ENCODE measurements at regions not wholly inside any gene's neighbourhood (a gene's known extent, or its start where the extent isn't known, plus 50 kb on each side); places are given as distances from the start of the nearest gene placed in this dataset.

GRCh38 chr10:31587691-31588090, 268.7 kb downstream of the ZEB1 start (continued):
- no peak for TF ChIP-seq REST (IDR thresholded peaks at IDR 0.05; ENCODE audit: unreplicated experiment)

- H3K4me1 ChIP-seq (ENCODE audit: insufficient read depth), result peaks cover 11% of the 10 kb centered on the region
- H3K9me2 ChIP-seq (ENCODE audit: insufficient read depth), result no peaks in the 10 kb centered on the region
- no peak overlapping the region for H3K4me3 Mint-ChIP-seq
- H3K27ac ChIP-seq (ENCODE audit: low read depth), result no peak overlapping the region
- no peaks in the 10 kb centered on the region for H3K36me3 Mint-ChIP-seq (ENCODE audit: low read depth)
- H3K36me3 ChIP-seq (ENCODE audit: insufficient read depth), result no peaks in the 10 kb centered on the region
- H3K4me2 ChIP-seq, result no peak overlapping the region
- H3K79me2 ChIP-seq (replicated peaks; ENCODE audit: insufficient read depth), result no peaks in the 10 kb centered on the region
- no peak overlapping the region for H3K27ac Mint-ChIP-seq
- H2AFZ ChIP-seq, result no peak overlapping the region
- H3K4me1 Mint-ChIP-seq, result peaks cover 17% of the 10 kb centered on the region
- TF ChIP-seq EZH2phosphoT487 (IDR thresholded peaks at IDR 0.05; ENCODE audit: unreplicated experiment) (no peak), ZNF114 (CRISPR knock-in tag; IDR thresholded peaks at IDR 0.05) (no peak), ZNF462 (CRISPR knock-in tag; IDR thresholded peaks at IDR 0.05) (no peak), CTCF (conservative IDR thresholded peaks at IDR 0.05; ENCODE audit: low read depth in 2 of 2) (no peak), EZH2 (IDR thresholded peaks at IDR 0.05; ENCODE audit: low read depth, unreplicated experiment) (no peak), CREB1 (CRISPR knock-in tag; IDR thresholded peaks at IDR 0.05; ENCODE audit: low read depth) (no peak), NANOG (IDR thresholded peaks at IDR 0.05; ENCODE audit: borderline replicate concordance) (no peak), POLR2AphosphoS5 (IDR thresholded peaks at IDR 0.05; ENCODE audit: low read depth) (no peak), ETS1 (IDR thresholded peaks at IDR 0.05) (no peak), ZNF331 (CRISPR knock-in tag; IDR thresholded peaks at IDR 0.05; ENCODE audit: low read depth) (no peak), JUNB (IDR thresholded peaks at IDR 0.05; ENCODE audit: unreplicated experiment) (no peak)
- no peak for DNase-seq (ENCODE audit: low spot score)
- H3K9me3 Mint-ChIP-seq, result peaks cover 5% of the 10 kb centered on the region; the same call in 1 of the 3 replicates
- peaks cover 11% of the 10 kb centered on the region for H3K27me3 Mint-ChIP-seq (ENCODE audit: insufficient read depth, low read depth, poor library complexity)
- no peak for ATAC-seq
- H3K4me3 ChIP-seq, result no peak overlapping the region
- H4K20me1 ChIP-seq (replicated peaks; ENCODE audit: insufficient read depth), result no peaks in the 10 kb centered on the region
- H3F3A ChIP-seq (replicated peaks; ENCODE audit: low read depth), result no peaks in the 10 kb centered on the region
- H3K27me3 ChIP-seq (ENCODE audit: insufficient read depth), result no peaks in the 10 kb centered on the region
These were observed 268.0 kb downstream of the ZEB1 start for GRCh38 chr10:31586723-31587638.

Measured in GM23338 (cell line).